HEK293T (cell line): ENCODE measurements at regions not wholly inside any gene's neighbourhood (a gene's known extent, or its start where the extent isn't known, plus 50 kb on each side); places are given as distances from the start of the nearest gene placed in this dataset.

Experiments used
- CTCF ChIA-PET: fragments of 350-600 bp; formaldehyde crosslinking; extraction: SDS; loops from one replicate; lab custom pipeline; 2021; ENCODE audit warnings: antibody characterized with exemption, inconsistent platforms; lab: Yijun Ruan, JAX
- POLR2A ChIA-PET: fragments of 350-600 bp; formaldehyde crosslinking; extraction: SDS; loops from one replicate; lab custom pipeline; 2020; ENCODE audit warnings: antibody characterized with exemption, inconsistent platforms; lab: Yijun Ruan, JAX
- DNase-seq: peaks from one replicate; pipeline ENCODE4 v3.0.0; 2012; ENCODE audit warnings: mixed read lengths; ENCODE audit errors: extremely low spot score
- ARNT ChIP-seq: fragments of 450-650 bp; IDR thresholded peaks from 2 replicates; pipeline ENCODE4 v1.6.1; 2017; ENCODE audit warnings: mild to moderate bottlenecking
- BHLHE40 ChIP-seq: fragments of 450-650 bp; IDR thresholded peaks from 2 replicates; pipeline ENCODE4 v1.6.1; 2016; ENCODE audit warnings: mild to moderate bottlenecking, moderate library complexity, borderline replicate concordance
- CTBP1 ChIP-seq: fragments of 450-650 bp; IDR thresholded peaks from 2 replicates; pipeline ENCODE4 v1.6.1; 2016; ENCODE audit warnings: borderline replicate concordance
- ELF4 ChIP-seq: fragments of 450-650 bp; IDR thresholded peaks from 2 replicates; pipeline ENCODE4 v1.6.1; 2017; ENCODE audit warnings: antibody characterized with exemption
- FOXA1 ChIP-seq: fragments of 450-650 bp; IDR thresholded peaks from 2 replicates; pipeline ENCODE4 v1.6.1; 2016; ENCODE audit warnings: mild to moderate bottlenecking
- FOXK2 ChIP-seq: fragments of 450-650 bp; IDR thresholded peaks from 2 replicates; pipeline ENCODE4 v1.6.1; 2016; ENCODE audit warnings: mild to moderate bottlenecking
- FOXM1 ChIP-seq: fragments of 450-650 bp; IDR thresholded peaks from 2 replicates; pipeline ENCODE4 v1.6.1; 2017; ENCODE audit warnings: mild to moderate bottlenecking, borderline replicate concordance
- HDGF ChIP-seq: fragments of 450-650 bp; IDR thresholded peaks from 2 replicates; pipeline ENCODE4 v1.6.1; 2017; ENCODE audit warnings: antibody characterized with exemption, borderline replicate concordance
- L3MBTL2 ChIP-seq: fragments of 450-650 bp; conservative IDR thresholded peaks from 2 replicates; pipeline ENCODE4 v1.6.1; 2016; ENCODE audit warnings: mild to moderate bottlenecking
- LEF1 ChIP-seq: fragments of 450-650 bp; IDR thresholded peaks from 2 replicates; pipeline ENCODE4 v1.6.1; 2017; ENCODE audit warnings: mild to moderate bottlenecking, borderline replicate concordance
- NFRKB ChIP-seq: fragments of 450-650 bp; IDR thresholded peaks from 2 replicates; pipeline ENCODE4 v1.6.1; 2016; ENCODE audit warnings: mild to moderate bottlenecking, moderate library complexity
- SP1 ChIP-seq: fragments of 450-650 bp; IDR thresholded peaks from 2 replicates; pipeline ENCODE4 v1.6.1; 2017
- SUZ12 ChIP-seq: fragments of 450-650 bp; IDR thresholded peaks from 2 replicates; pipeline ENCODE4 v1.6.1; 2016; ENCODE audit warnings: mild to moderate bottlenecking
- TARDBP ChIP-seq: fragments of 450-650 bp; IDR thresholded peaks from 2 replicates; pipeline ENCODE4 v1.6.1; 2016
- ZNF384 ChIP-seq: fragments of 450-650 bp; IDR thresholded peaks from 2 replicates; pipeline ENCODE4 v1.6.1; 2016
- TF ChIP-seq, protein P1 (sequence below): fragments of 450-650 bp; IDR thresholded peaks from 2 replicates; pipeline ENCODE4 v1.6.1; 2016

DNA sequence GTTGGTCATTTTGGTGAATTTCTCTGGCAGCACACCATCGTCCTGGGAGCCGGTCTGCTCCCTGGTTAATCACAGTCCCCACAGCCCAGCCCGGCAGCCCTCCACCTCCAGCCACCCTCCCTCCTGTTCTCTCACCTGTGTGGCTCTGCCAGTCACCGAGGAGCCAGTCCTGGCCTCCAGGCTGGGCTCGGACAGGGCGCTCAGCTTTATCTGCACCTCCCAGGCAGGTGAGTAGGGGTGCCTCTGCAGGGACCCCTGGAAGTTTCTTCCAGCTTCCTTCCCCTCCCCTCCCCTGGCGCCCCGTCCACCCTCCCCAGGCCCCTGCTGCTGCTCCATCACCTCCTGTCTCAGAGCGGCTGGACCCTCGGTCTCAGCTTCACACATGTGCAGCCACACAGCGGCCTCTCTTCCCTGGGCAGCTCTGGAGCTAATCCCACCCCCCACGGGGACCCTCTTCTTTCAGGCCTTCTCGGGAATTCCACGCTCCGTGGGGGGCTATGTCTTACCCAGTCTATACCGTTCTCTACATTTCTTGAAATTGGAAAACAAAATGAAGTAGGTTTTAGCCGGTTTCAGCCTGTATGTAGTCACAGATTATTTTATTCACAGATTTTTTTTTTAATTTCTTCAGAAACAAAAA lies 213.9 kb upstream of the PPP2R2D start:
- ChIA-PET POLR2A (no interaction called here), CTCF (no interaction called here)
- TF ChIP-seq FOXK2 (no peak), BHLHE40 (no peak), TARDBP (no peak), HDGF (no peak), ARNT (no peak), NFRKB (no peak), L3MBTL2 (no peak), FOXA1 (no peak), FOXM1 (no peak), CTBP1 (no peak), SUZ12 (no peak), ZNF384 (no peak), ELF4 (no peak), SP1 (no peak), LEF1 (no peak)
- TF ChIP-seq, protein P1, sequence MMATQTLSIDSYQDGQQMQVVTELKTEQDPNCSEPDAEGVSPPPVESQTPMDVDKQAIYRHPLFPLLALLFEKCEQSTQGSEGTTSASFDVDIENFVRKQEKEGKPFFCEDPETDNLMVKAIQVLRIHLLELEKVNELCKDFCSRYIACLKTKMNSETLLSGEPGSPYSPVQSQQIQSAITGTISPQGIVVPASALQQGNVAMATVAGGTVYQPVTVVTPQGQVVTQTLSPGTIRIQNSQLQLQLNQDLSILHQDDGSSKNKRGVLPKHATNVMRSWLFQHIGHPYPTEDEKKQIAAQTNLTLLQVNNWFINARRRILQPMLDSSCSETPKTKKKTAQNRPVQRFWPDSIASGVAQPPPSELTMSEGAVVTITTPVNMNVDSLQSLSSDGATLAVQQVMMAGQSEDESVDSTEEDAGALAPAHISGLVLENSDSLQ: no peak
- no peak for DNase-seq

DNA sequence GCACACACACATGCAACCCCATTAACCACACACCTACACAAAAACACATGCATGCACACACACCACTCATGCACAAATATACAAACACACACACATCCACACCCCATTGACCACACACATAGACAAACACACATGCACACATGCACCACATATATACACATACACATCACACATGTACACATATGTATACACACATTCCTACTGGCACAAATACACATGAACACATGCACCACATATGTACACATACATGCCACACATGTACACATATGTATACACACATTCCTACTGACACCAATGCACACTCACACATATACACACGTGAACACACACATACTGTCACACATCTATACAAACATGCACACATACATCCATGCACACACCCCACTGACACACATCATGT lies 212.5 kb upstream of the PPP2R2D start:
- ChIA-PET CTCF (no interaction called here), POLR2A (no interaction called here)
- TF ChIP-seq CTBP1 (no peak), FOXK2 (no peak), ARNT (no peak), SP1 (no peak), HDGF (no peak), TARDBP (no peak), L3MBTL2 (no peak), ZNF384 (no peak), FOXM1 (no peak), SUZ12 (no peak), NFRKB (no peak), LEF1 (no peak), ELF4 (no peak)
- TF ChIP-seq, protein P1: no peak
- DNase-seq: no peak

DNA sequence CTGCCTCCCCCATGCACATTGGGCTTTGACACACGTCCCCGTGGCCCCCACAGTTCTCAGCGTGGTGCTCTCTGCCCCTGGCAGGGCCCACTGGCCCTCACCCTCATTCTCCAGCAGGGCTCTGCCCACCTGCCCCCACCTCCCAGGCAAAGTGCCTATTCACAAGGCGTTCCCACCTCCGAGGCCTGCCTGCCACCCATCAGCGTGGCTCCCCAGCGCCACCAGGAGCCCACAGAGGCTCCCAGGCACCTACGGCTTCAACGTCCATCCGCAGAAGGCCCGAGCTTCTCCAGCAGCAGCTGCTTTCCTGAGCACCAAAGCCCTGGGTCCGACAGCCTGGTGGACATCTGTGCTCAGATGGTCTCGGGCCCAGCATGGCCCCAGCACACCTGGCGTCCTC lies 211.8 kb upstream of the PPP2R2D start:
- CTCF ChIA-PET: no interaction called here
- POLR2A ChIA-PET: no interaction called here
- no peak for DNase-seq
- TF ChIP-seq ZNF384: no peak
- no peak for TF ChIP-seq SP1
- no peak for TF ChIP-seq FOXM1
- no peak for TF ChIP-seq ELF4
- TF ChIP-seq, protein P1: no peak
- no peak for TF ChIP-seq HDGF
- TF ChIP-seq TARDBP: no peak
- TF ChIP-seq BHLHE40: no peak
- TF ChIP-seq L3MBTL2: no peak
- no peak for TF ChIP-seq CTBP1
- no peak for TF ChIP-seq SUZ12
- TF ChIP-seq FOXK2: no peak
- TF ChIP-seq NFRKB: no peak
- no peak for TF ChIP-seq FOXA1
- TF ChIP-seq ARNT: no peak
- no peak for TF ChIP-seq LEF1

DNA sequence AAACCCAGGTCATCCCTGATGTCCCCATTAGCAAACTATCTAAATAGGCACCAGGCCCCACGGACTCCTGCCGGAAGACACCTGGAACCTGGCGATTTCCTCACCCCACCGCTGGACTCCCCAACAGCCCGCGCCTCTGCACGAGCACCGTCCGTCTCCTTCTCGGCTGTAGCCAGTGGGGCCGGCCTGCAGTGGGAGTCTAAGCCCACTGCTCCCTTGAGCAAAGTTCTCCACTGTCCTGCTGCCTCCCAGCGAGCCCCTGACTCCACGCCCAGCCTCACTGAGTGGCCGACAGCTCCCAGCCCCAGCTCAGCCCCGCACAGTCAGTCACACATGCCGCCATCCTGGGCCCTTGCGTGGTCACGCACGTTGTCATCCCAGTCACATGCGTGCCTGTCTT lies 211.3 kb upstream of the PPP2R2D start:
- no peak for DNase-seq
- TF ChIP-seq FOXK2 (no peak), LEF1 (no peak), ARNT (no peak), HDGF (no peak), CTBP1 (no peak), FOXM1 (no peak), FOXA1 (no peak), TARDBP (no peak), SP1 (no peak), SUZ12 (no peak), NFRKB (no peak), BHLHE40 (no peak)
- ChIA-PET POLR2A (no interaction called here), CTCF (no interaction called here)

DNA sequence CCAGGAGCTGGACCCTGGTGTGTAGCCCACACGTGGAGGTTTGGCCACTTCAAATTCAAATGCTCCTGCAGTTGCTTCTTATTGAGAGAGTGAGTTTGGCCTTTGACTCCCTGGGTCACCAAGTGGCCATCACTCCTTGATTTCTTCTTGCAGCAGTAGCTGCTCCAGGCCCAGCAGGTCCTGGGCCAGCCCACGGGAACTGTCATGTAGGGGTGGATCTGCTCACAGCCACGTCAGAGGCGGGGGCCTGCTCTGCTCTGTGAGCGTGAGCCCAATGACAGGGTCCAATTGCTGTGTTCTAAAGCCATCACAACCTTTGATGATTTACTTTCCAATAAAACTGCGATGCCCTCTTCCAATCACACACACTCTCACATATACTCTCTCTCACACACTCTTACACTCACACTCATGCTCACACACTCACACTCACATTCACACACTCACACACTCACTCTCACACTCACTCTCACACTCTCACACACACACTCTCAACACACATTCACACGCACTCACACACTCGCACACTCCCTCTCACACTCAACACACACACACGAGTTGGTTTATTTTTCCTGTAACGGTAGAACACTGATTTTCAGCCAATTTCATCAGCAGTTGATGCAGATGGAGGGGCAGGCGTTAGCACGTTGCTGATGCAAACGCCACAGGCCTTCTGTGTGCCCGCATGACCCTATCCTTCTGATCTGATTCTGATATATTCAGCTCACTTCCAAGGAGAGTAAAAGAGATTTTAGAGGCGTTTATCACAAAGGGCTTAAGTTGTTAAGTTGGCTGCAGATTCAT lies 210.7 kb upstream of the PPP2R2D start:
- ChIA-PET POLR2A (no interaction called here), CTCF (no interaction called here)
- TF ChIP-seq FOXK2 (no peak), SUZ12 (no peak), TARDBP (no peak), BHLHE40 (no peak), LEF1 (no peak), NFRKB (no peak), FOXM1 (no peak), ARNT (no peak)
- no peak for DNase-seq
